ENCODE measurements at regions not wholly inside any gene's neighbourhood (a gene's known extent, or its start where the extent isn't known, plus 50 kb on each side); places are given as distances from the start of the nearest gene placed in this dataset.

GRCh38 chr16:21339269-21339641, 61.2 kb upstream of the CRYM start:
- Histone ChIP-seq H3K4me3 (ENCODE audit: low read depth in 2 of 2, low read length in 2 of 2) (no peak overlapping the region), H3K27ac (ENCODE audit: low read length) (no peak overlapping the region), H3K4me1 (ENCODE audit: control insufficient read depth, insufficient read depth, low read length) (no peaks in the 10 kb centered on the region), H3K9me3 (ENCODE audit: control insufficient read depth, insufficient read depth, low read depth, low read length) (no peaks in the 10 kb centered on the region), H3K27me3 (ENCODE audit: control insufficient read depth, insufficient read depth, low read length) (no peaks in the 10 kb centered on the region), H3K36me3 (ENCODE audit: control insufficient read depth, insufficient read depth, low read length) (no peaks in the 10 kb centered on the region)
- POLR2A ChIA-PET: no interaction called here
- BruUV-seq (replicated peaks): no TSS peak
- ATAC-seq (no peak), DNase-seq (ENCODE audit: low read depth, low spot score) (no peak)
- CTCF ChIA-PET: no interaction called here
- intact Hi-C loops (cut with micrococcal nuclease; ENCODE audit: unreplicated experiment) (no loop called here), in situ Hi-C loops (cut with HindIII; ENCODE audit: low pct_unique_long_range_greater_than_20kb, low sequenced_read_pairs) (no loop called here)
- no peak for TF ChIP-seq POLR2AphosphoS5 (IDR thresholded peaks at IDR 0.05; ENCODE audit: low read depth, low read length)

DNA sequence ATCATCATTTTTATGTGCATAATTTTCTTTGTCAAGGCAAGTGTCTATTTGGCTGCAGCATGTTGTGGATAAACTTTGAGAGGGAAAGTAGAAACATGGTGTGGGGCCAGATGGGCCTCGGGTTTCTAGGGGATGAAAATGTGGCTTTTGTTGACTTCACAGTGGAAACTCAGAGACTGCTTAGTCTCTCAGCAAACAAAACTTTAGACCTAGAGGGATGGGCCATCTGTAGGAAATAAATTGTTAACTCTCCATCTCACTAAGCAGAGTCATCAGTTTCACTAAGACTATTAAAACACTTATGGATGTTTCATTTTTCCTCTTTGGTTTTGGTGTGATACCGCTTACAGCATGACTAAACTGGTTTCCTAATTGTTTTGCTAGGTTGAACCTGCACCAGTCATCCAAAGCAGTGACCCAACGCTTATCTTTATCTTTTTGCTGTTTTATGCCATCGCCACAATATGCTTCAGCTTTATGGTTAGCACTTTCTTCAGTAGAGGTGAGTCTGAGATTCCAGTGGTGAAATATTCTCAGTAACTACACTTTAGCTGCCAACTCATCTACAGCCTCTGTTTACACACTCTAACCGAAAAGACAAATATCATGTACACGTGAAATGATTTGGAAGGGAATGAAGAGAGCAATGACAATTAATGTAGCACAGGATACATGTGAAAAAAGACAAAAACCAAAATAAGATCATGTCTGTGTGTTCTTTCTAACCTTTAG, 60.6 kb upstream of the CRYM start:
- in situ Hi-C loops (cut with HindIII; ENCODE audit: low pct_unique_long_range_greater_than_20kb, low sequenced_read_pairs): no loop called here
- ATAC-seq: no peak

More for the DNA sequence above, 60.6 kb upstream of the CRYM start:
- DNase-seq (ENCODE audit: low read depth, low spot score): no peak
- no peaks in the 10 kb centered on the region for H3K36me3 ChIP-seq (ENCODE audit: control insufficient read depth, insufficient read depth, low read length)
- BruUV-seq (replicated peaks): no TSS peak
- H3K4me1 ChIP-seq (ENCODE audit: control insufficient read depth, insufficient read depth, low read length): no peaks in the 10 kb centered on the region
- no peaks in the 10 kb centered on the region for H3K9me3 ChIP-seq (ENCODE audit: control insufficient read depth, insufficient read depth, low read depth, low read length)
- no peaks in the 10 kb centered on the region for H3K27me3 ChIP-seq (ENCODE audit: control insufficient read depth, insufficient read depth, low read length)
- intact Hi-C loops (cut with micrococcal nuclease; ENCODE audit: unreplicated experiment): no loop called here
- ChIA-PET POLR2A (no interaction called here), CTCF (no interaction called here)
- no peak for TF ChIP-seq CTCF (IDR thresholded peaks at IDR 0.05)
- no peak for TF ChIP-seq SIN3A (IDR thresholded peaks at IDR 0.05; ENCODE audit: borderline replicate concordance, insufficient read depth, low read depth, low read length)
- no peak for TF ChIP-seq REST (IDR thresholded peaks at IDR 0.05; ENCODE audit: insufficient read depth in 1 of 2, low read depth in 2 of 2, low read length in 1 of 2)
- no peak for TF ChIP-seq TCF7L2 (IDR thresholded peaks at IDR 0.05; ENCODE audit: low read depth, low read length)
- no peak for TF ChIP-seq POLR2AphosphoS5 (IDR thresholded peaks at IDR 0.05; ENCODE audit: low read depth, low read length)
- no peak overlapping the region for H3K27ac ChIP-seq (ENCODE audit: low read length)
- no peak overlapping the region for H3K4me3 ChIP-seq (ENCODE audit: low read depth in 2 of 2, low read length in 2 of 2)
